Middle frontal gyrus (tissue), 1 donor: ENCODE measurements at regions not wholly inside any gene's neighbourhood (a gene's known extent, or its start where the extent isn't known, plus 50 kb on each side); places are given as distances from the start of the nearest gene placed in this dataset.

Experiments
- DNase-seq: peaks from one replicate; pipeline ENCODE4 v3.0.0-alpha.2; 2015; ENCODE audit warnings: low spot score; ENCODE audit errors: extremely low spot score

DNA sequence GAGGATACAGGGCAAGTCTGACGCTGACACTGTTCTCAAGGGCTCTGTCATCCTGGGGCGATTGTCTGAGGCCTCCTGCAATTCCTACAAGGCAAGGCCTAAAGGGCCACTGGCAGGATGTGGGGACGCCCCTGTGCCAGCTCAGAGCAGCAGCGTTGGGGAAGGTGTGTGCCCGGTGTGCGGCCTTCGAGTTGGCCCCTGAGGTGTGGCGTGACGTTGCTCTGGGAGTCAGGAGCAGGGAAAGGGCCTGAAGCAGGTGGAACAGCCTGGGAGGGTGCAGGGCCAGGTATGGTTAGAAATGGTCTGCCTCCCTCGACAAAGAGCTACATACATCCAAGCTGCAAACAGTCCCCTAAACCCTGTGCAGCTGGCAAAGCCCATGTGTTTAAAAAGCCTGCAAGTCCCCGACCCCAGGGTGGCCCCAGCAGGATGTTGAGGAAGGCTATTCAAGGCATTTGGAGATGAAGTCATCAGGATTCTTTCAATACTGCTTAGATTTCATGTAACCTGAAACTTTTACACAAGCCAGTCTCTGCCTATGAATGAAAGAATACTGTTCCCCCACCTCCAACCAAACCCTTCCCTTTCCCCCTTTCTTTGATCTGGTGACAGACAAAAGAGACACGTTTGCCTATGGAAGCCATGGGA, 142.5 kb upstream of the TNS3 start:
- no peak for DNase-seq

- DNase-seq, result no peak
Observed at GRCh38 chr7:47722126-47722525, 140.2 kb upstream of the TNS3 start.

GRCh38 chr7:47721670-47722069, 139.8 kb upstream of the TNS3 start:
- DNase-seq, result no peak

- no peak for DNase-seq
Observed at GRCh38 chr7:47720907-47721244, 139.0 kb upstream of the TNS3 start.

GRCh38 chr7:47720141-47720906, 138.4 kb upstream of the TNS3 start:
- no peak for DNase-seq

GRCh38 chr7:47719675-47720074, 137.8 kb upstream of the TNS3 start:
- no peak for DNase-seq

- DNase-seq, result no peak
Observed at GRCh38 chr7:47715631-47716068, 133.7 kb upstream of the TNS3 start.

DNA sequence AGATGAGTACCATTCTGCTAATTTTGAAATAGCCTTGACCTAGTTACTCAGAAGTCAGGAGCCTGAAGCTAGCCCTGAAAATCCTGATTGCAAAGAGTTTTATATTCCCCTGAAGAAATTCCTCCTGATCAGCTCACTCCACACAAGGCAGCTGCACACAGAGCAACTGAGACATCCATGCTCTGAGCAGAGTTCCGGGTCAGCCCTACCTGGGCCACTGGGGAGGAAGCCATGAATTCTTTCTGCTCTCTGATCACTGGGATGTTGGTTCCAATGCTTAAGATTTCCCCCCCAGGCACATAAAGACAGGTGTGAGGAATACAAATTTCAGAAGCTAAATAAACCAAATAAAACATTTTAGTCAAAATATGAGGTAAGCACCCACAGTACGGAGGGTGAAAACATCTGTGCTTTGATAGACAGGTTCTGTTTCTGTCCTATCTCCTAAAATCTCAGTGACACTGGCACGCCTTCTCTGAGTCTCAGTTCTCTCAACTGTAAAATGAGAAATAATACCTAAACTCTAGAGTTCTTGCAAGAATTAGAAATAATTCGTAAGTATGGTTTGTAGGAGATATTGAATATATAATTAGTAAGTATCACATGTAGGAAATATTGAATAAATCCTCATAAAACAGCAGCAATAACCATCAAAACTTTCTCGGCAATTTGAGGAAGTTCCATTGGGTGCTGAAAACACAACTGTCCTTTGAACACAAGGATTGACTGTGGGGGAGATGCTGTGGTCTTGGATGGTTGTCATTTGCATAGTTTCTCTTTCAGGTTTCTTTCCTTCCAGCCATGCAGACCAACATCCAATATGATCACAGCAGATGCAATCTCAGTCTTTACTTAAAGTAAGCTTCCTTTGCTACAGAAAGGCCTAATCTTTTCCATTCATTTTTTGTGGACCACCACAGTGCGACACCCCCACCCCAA, 133.0 kb upstream of the TNS3 start:
- no peak for DNase-seq

- DNase-seq, result no peak
Observed at GRCh38 chr7:47713595-47713994, 131.7 kb upstream of the TNS3 start.

DNA sequence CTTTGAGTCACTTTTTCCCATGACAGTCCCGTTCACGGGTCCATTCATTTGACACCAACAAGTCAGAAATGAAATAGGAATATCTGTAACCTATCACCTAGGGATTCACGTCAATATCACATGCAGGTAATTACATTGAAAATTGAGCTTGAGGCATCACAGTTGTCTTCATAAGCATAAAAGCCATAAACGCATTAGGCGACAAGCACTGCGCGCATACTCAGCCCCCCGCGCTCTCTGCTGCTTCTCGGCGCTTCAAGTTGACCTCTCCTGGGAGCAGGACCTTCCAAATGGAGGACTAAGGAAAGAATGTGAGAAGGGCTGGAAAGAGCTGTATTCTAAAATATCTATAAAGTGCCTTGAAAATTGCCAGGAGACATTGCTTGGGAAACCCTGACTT, 130.5 kb upstream of the TNS3 start:
- DNase-seq, result no peak

- no peak for DNase-seq
Observed at GRCh38 chr7:47711776-47712175, 129.9 kb upstream of the TNS3 start.

DNA sequence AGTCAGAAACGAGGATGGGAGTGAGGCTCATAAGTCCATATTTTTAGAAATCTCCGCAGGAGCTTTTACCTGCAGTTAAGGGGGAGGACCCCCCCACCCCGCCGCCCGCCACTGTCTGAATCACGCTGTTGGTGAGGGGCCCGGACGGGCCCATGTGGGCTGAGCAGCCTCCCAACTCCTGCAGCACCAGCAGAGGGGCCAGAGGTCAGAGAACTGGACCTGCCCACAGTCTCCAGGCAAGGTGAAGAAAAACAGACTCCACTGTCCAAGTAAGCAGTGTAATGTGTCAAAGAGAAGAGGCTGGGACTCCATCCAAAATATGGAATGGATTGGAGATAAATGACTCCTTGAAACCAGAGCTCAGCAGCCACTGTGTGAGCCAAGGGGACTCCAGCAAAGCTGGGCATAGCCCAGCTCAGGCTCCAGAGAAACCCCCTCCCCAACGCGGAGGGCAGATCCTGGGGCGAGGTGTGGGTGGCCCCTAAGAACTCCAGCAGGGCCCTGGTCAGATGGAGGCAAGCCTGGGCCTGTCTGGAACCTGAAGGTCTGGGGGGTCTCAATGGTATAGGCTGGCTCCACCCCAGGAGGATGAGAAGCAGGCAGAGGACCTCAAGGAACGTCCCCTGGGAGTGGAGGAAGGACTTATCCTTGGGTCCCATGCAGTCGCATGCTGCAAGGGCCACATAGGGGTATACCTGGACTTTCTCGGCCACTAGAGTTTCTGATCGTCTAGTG, 128.5 kb upstream of the TNS3 start:
- no peak for DNase-seq

DNA sequence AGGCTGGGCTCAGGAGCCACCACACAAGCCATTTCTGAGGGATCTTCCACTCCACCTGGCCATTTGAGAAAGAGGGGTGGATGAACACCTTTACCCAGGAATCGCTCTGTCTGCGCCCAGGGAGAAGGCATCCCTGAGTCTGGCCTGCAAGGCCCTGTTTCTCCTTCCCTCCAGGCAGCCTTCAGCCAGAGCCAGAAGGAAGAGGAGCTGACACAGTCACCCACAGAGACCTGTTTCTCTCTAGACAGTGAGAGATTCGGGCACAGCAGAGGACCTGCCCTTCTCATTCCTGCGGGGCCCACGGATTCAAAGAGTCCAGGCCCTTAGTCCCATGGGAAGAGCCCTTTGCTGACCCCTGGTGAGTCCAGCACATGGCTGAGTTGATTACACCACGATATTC, 127.5 kb upstream of the TNS3 start:
- DNase-seq, result no peak

DNA sequence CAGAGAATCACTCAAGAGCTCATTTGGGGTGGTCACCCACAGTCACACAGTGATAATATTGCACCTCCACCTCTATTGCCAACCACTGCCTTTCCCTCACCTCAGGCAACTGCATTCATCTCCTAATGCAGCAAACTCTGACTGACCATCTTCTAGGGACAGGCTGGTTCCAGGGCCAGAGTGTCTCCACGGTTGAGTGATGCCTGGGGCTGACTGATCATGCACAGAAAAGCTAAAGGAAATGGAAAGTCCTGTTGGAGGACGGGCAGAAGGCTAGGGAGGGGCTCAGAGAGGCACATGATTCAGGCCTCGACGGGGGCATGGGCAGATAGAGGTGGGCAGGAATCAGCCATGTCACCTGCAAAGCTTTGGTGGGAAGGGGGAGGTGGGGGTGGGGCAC, 127.1 kb upstream of the TNS3 start:
- no peak for DNase-seq

- DNase-seq, result no peak
Observed at GRCh38 chr7:47707583-47707982, 125.7 kb upstream of the TNS3 start.

DNA sequence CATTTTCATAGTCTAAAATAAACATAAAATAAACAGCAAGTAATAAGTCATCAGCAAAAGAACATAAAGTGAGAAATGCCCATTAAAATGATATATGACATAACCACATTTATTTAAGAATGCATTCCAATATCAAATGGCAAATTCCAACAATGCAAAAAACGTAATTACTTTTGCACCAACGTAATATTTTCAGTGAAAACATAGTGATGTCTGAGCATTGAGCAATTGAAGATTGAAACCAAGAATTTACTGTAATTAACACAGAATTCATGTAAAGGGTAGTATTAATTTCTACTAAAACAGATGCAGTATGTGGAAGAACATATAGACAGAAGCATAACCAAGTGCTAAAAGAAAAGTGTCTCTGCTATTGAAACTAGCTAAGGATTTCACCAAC, 123.0 kb upstream of the TNS3 start:
- DNase-seq, result no peak

- no peak for DNase-seq
Observed at GRCh38 chr7:47702080-47702479, 120.2 kb upstream of the TNS3 start.

DNA sequence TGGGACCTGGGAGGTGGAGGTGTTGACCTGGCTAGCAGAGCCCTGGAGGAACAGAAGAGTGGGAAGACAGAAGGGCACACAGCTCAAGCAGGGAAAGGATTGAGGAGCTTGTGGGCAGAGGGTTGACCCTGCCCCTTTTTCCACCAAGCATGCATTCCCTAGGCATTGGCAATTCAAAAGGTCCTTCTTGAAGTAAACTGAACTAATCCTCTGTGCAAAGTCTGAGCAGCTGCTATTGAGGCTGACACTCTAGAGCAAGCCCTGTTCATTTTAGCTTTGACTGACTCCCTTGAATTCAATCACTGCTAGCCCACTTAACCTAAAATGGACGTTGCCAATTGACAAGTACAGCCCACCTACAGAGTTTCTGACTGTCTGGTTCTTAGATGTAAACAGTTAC, 116.5 kb upstream of the TNS3 start:
- no peak for DNase-seq

GRCh38 chr7:47697543-47697942, 115.6 kb upstream of the TNS3 start:
- DNase-seq, result no peak

- no peak for DNase-seq
Observed at GRCh38 chr7:47696152-47696710, 114.3 kb upstream of the TNS3 start.

GRCh38 chr7:47693216-47693615, 111.3 kb upstream of the TNS3 start:
- DNase-seq, result no peak
